HUES64 (cell line): ENCODE measurements at regions not wholly inside any gene's neighbourhood (a gene's known extent, or its start where the extent isn't known, plus 50 kb on each side); places are given as distances from the start of the nearest gene placed in this dataset.
"Not testable (repeated sequence)": the region's sequence is repeated elsewhere in the genome, so short reads cannot be mapped to it uniquely, and the experiment has no call there.

Source experiments
- H3K27ac ChIP-seq: 2 replicates; pipeline ENCODE4 v1.7.0; 2013; ENCODE audit warnings: low read depth, low read length, inconsistent platforms
- H3K27me3 ChIP-seq: 2 replicates; pipeline ENCODE4 v1.6.1; 2013; ENCODE audit warnings: mild to moderate bottlenecking, low read length; ENCODE audit not compliant: insufficient read depth
- H3K36me3 ChIP-seq: 2 replicates; pipeline ENCODE4 v1.6.1; 2013; ENCODE audit warnings: mild to moderate bottlenecking, low read length; ENCODE audit not compliant: insufficient read depth
- H3K4me1 ChIP-seq: 2 replicates; pipeline ENCODE4 v1.6.1; 2013; ENCODE audit warnings: mild to moderate bottlenecking, low read length, moderate library complexity; ENCODE audit not compliant: insufficient read depth
- H3K4me3 ChIP-seq: 2 replicates; pipeline ENCODE4 v1.5.1; 2013; ENCODE audit warnings: mild to moderate bottlenecking, low read length, moderate library complexity
- H3K9ac ChIP-seq: 2 replicates; pipeline ENCODE4 v1.6.1; 2013; ENCODE audit warnings: mild to moderate bottlenecking, low read depth, low read length
- H3K9me3 ChIP-seq: 2 replicates; pipeline ENCODE4 v1.6.1; 2013; ENCODE audit warnings: low read depth, low read length; ENCODE audit not compliant: insufficient read depth
- WGBS: fragments of 150-250, 120-280 bp; methylation state at CpG from one replicate; pipeline ENCODE4 v1.1.7; 2013; ENCODE audit warnings: missing lambda C conversion rate; 5-methylcytosine and 5-hydroxymethylcytosine counted together

DNA sequence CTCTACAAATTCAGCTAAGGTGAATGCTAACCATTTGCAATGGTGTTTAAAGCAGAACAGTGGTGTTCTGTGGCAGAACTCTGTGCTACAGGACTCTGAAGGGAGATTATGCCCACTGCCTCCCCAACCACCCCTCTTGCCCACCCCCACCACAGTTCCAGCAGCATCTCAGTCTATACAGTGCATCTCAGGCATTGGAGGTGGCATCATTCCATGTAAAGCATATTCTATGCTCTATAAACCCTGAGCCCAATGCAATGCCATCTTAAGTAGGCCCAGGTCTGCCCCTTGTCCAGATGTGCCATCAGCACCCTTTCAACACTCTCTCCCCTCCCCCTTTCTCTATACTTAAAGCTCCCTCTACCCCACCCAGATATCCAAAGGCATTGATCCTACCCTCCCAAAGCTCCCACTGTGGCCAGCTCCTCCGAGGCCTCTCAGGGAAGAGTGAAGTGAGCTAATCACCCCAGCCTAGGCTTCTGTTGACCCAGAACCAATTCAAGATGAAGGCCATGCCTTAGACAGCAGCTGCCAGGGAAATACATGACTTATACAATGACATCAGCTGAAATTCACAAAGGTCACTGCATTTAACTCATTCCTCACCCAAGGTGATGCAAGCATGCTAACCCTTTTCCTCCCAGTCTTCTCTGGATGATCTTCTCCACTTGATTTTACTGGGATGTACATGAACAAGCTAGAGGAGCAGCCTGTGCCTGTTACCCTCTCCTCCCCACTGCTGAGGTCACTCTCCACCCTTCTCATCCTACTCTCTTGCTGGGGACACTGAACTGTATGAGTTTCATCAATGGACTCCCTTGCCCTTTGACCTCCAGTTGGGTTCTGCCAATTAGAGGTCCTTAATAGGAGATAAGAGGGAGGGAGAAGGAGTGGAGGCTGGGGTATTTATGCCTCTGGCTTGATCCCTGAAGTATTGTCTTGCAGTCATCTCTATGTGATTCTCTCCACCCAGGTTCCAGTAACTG lies 353.9 kb downstream of the GOLGA6L6 start:
- peaks cover 50% of the 10 kb centered on the region for H3K9me3 ChIP-seq
- WGBS: 79% methylated on average over 1 of the region's 1 CpG
- H3K9ac ChIP-seq, H3K27ac ChIP-seq, H3K4me3 ChIP-seq, H3K27me3 ChIP-seq, H3K4me1 ChIP-seq, H3K36me3 ChIP-seq: not testable (repeated sequence)

DNA sequence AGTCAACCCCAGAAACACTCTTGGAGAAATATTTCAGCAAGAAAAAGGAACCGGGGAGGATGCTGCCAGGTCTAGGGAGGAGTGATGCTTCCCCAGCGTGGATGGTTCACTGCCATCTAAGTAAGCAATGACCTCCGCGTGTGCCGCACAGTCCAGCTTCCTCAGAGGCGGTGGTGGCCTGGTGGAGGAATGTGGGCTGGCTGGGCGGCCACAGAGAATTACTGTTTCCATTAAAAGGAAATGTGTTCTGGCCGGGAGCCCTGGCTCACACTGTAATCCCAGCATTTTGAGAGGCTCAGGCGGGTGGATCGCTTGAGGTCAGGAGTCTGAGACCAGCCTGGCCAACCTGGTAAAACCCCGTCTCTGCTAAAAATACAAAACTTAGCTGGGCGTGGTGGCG lies 356.7 kb downstream of the GOLGA6L6 start:
- not testable (repeated sequence) for H3K36me3 ChIP-seq, H3K9ac ChIP-seq, H3K27ac ChIP-seq, H3K4me1 ChIP-seq, H3K27me3 ChIP-seq, H3K4me3 ChIP-seq
- 95% methylated on average over 5 of the region's 13 CpGs for WGBS
- H3K9me3 ChIP-seq: peaks cover 29% of the 10 kb centered on the region

DNA sequence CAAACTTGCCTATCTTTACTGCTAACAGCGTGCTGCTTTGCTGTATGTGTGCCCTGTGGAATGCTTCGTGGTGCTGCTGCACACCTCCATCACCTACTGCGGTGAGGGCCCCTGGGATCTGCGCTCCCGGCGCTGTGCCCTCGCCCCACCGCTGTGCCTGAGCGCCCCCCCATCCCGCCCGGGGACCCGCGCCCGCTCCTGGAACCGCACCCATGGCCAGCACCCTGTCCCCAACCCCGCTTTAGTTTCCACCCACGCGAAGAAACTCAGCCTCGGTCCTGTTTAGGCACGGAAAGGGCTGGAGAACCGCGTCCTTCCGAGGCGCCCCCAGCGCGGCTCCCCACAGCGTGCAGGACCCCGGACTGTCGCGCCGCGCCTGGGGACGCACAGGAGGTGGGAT lies 373.4 kb downstream of the GOLGA6L6 start:
- H3K9me3 ChIP-seq, H3K36me3 ChIP-seq, H3K27ac ChIP-seq, H3K4me1 ChIP-seq, H3K9ac ChIP-seq, H3K4me3 ChIP-seq, H3K27me3 ChIP-seq: not testable (repeated sequence)
- 94% methylated on average over 28 of the region's 33 CpGs for WGBS

DNA sequence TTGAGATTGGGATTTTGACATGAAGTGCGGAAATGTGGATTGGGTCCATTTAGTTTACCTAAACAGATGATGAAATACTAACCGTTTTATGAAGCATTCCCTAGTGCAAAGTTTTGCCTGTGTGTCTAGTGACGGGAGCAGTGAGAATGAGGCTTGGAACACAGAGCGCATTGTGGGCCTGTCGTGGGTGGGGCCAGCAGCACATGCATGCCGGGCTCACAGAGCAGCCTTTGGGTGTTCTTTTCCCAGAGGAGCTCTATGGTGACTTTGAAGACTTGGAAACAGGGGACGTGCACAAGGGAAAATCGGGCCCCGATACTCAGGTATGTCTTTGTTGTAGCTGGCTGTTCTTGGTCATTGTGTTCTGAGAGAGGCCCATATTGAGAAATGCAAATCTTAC lies 388.1 kb downstream of the GOLGA6L6 start:
- not testable (repeated sequence) for H3K27ac ChIP-seq, H3K36me3 ChIP-seq, H3K9me3 ChIP-seq, H3K4me1 ChIP-seq, H3K27me3 ChIP-seq, H3K9ac ChIP-seq, H3K4me3 ChIP-seq
- WGBS: no CpG with 5 or more reads among the region's 9 CpGs

DNA sequence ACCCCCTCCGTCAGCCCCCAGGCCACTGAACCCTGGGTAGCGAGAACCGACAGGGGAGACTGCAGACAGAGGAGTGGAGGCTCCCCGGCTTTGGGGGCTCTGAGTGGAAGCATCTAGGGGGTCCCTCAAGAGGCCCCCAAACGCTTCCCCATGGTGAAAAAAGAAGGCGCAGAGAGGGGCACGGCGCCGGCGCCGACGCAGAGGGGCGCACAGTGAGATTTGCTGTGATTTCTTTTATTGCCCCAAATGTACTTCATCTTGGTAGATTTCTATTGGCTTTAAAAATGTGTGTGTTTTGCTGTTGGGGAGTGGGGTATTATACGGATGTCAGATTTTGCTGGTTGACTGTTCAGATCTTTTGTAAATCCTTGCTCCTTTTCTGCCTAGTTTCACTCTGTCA lies 392.9 kb downstream of the GOLGA6L6 start:
- H3K4me1 ChIP-seq, H3K36me3 ChIP-seq, H3K27me3 ChIP-seq, H3K9ac ChIP-seq, H3K4me3 ChIP-seq, H3K27ac ChIP-seq, H3K9me3 ChIP-seq: not testable (repeated sequence)
- WGBS: 90% methylated on average over 9 of the region's 14 CpGs

- H3K27me3 ChIP-seq, H3K9ac ChIP-seq, H3K4me1 ChIP-seq, H3K36me3 ChIP-seq, H3K9me3 ChIP-seq, H3K4me3 ChIP-seq, H3K27ac ChIP-seq: not testable (repeated sequence)
- 81% methylated on average over 6 of the region's 73 CpGs for WGBS
These were observed 393.6 kb downstream of the GOLGA6L6 start for GRCh38 chr15:20148008-20148407.

DNA sequence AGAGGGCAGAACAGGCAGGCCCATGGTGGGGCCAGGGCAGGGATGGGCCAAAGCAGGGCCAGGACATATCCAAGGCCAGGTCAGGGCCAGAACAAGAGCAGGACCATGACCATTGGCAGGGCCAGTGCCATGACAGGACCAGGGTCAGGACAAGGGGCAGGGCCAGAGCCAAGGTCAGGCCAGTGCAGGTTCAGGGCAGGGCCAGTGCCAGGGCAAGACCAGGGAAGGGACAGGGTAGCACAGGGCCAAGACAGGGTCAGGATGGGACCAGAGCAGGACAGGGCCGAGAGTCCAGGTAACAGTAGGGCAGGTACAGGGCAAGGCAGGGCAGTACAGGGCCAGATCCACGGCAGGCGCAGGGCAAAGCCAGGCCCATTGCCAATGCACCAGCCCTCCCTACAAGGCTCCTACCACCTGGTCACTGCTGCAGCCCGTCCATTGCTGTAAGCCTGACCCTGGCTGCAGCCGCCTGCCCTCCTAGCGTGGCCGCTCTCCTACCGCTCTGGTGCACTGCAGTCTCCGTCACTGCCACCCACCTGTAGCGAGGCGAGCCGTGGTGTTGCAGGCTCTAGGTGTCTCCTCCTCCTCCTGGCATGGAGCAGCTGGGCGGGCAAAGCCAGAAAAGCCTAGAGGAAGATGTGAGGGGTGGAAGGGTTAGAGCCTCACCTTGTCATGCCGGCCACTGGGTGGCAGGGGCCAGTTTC lies 397.1 kb downstream of the GOLGA6L6 start:
- 98% methylated on average over 5 of the region's 14 CpGs for WGBS
- not testable (repeated sequence) for H3K4me1 ChIP-seq, H3K27ac ChIP-seq, H3K4me3 ChIP-seq, H3K36me3 ChIP-seq, H3K27me3 ChIP-seq, H3K9me3 ChIP-seq, H3K9ac ChIP-seq

DNA sequence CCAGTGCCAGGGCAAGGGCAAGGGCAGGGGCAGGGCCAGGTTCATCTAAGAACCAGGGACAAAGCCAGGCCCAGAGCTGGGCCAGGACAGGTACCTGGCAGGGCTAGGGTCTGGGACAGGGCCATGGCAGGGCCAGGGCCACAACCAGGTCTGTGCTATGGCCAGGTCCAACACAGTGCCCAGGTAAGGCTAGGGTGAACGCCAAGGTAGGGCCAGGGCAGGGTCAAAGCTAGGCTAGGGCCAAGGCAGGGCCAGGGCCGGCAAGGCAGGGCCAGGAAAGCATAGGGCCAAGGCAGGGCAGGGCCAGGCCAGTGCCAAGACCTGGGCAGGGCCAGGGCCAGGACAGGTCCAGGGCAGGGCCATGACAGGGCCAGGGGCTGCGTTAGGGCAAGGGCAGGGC lies 398.7 kb downstream of the GOLGA6L6 start:
- not testable (repeated sequence) for H3K4me1 ChIP-seq, H3K4me3 ChIP-seq, H3K36me3 ChIP-seq, H3K27me3 ChIP-seq, H3K27ac ChIP-seq, H3K9ac ChIP-seq, H3K9me3 ChIP-seq
- WGBS: 43% methylated on average over 1 of the region's 3 CpGs

GRCh38 chr15:20142410-20142809 lies 399.2 kb downstream of the GOLGA6L6 start:
- not testable (repeated sequence) for H3K36me3 ChIP-seq, H3K27ac ChIP-seq, H3K4me3 ChIP-seq, H3K4me1 ChIP-seq, H3K9me3 ChIP-seq, H3K9ac ChIP-seq, H3K27me3 ChIP-seq
- 81% methylated on average over 1 of the region's 1 CpG for WGBS

- H3K36me3 ChIP-seq, H3K9me3 ChIP-seq, H3K9ac ChIP-seq, H3K27me3 ChIP-seq, H3K4me3 ChIP-seq, H3K27ac ChIP-seq, H3K4me1 ChIP-seq: not testable (repeated sequence)
- WGBS: no CpG with 5 or more reads among the region's 4 CpGs
These were observed 416.9 kb downstream of the GOLGA6L6 start for GRCh38 chr15:20124668-20125067.

- 43% methylated on average over 2 of the region's 2 CpGs for WGBS
- H3K27me3 ChIP-seq: no peaks in the 10 kb centered on the region
- H3K4me1 ChIP-seq: no peaks in the 10 kb centered on the region
- no peaks in the 10 kb centered on the region for H3K36me3 ChIP-seq
- H3K27ac ChIP-seq: no peak overlapping the region
- peaks cover 5% of the 10 kb centered on the region; the same call in 1 of the 2 replicates for H3K9me3 ChIP-seq
- H3K4me3 ChIP-seq: no peak overlapping the region
- no peak overlapping the region for H3K9ac ChIP-seq
These were observed 435.6 kb downstream of the GOLGA6L6 start for GRCh38 chr15:20106026-20106425.
